K562 (cell line): ENCODE measurements at regions not wholly inside any gene's neighbourhood (a gene's known extent, or its start where the extent isn't known, plus 50 kb on each side); places are given as distances from the start of the nearest gene placed in this dataset.

ENCODE experiments used
- CREM ChIP-seq: IDR thresholded peaks from 2 replicates; pipeline ENCODE4 v1.6.1; 2014; ENCODE audit warnings: antibody characterized with exemption, low read depth
- CTBP1 ChIP-seq: fragments of 450-650 bp; IDR thresholded peaks from 2 replicates; pipeline ENCODE4 v1.6.1; 2016; ENCODE audit warnings: borderline replicate concordance
- DPF2 ChIP-seq: fragments of 450-650 bp; IDR thresholded peaks from 2 replicates; pipeline ENCODE4 v1.6.1; 2016
- ELF1 ChIP-seq: fragments of 200-800 bp; sonication (Bioruptor generic); IDR thresholded peaks from 2 replicates; pipeline ENCODE4 v1.6.1; 2016; ENCODE audit warnings: missing genetic modification characterization, missing compliant biosample characterization
- ESRRA ChIP-seq: fragments of 450-650 bp; IDR thresholded peaks from 2 replicates; pipeline ENCODE4 v1.6.1; 2014; ENCODE audit warnings: low read depth, mild to moderate bottlenecking, moderate library complexity, borderline replicate concordance
- FOSL1 ChIP-seq: fragments of 200-800 bp; sonication (Bioruptor generic); conservative IDR thresholded peaks from 2 replicates; pipeline ENCODE4 v1.6.1; 2016; ENCODE audit warnings: missing genetic modification characterization, missing compliant biosample characterization
- GABPA ChIP-seq: fragments of 200-800 bp; sonication (Bioruptor generic); conservative IDR thresholded peaks from 2 replicates; pipeline ENCODE4 v1.6.1; 2016; ENCODE audit warnings: low read depth, missing genetic modification characterization, missing compliant biosample characterization
- LCOR ChIP-seq: sonication (generic); formaldehyde crosslinking; IDR thresholded peaks from 2 replicates; pipeline ENCODE4 v1.8.0; 2022; ENCODE audit warnings: mild to moderate bottlenecking, missing genetic modification reagents
- LEF1 ChIP-seq: fragments of 450-650 bp; IDR thresholded peaks from 2 replicates; pipeline ENCODE4 v1.6.1; 2016; ENCODE audit warnings: mild to moderate bottlenecking
- NR2C2 ChIP-seq, 2 experiments: fragments of 200-800 bp in 1 of 2; sonication (Bioruptor generic) in 1 of 2; sonication (generic) in 1 of 2; formaldehyde crosslinking in 1 of 2; IDR thresholded peaks; 2 replicates each; pipeline versions ENCODE4 v1.6.1 to v1.8.0; 2016 to 2022; ENCODE audit warnings: mild to moderate bottlenecking in 1 of 2, missing compliant biosample characterization in 1 of 2, missing genetic modification characterization in 1 of 2, missing genetic modification reagents in 1 of 2
- PHF20 ChIP-seq: fragments of 450-650 bp; IDR thresholded peaks from 2 replicates; pipeline ENCODE4 v1.6.1; 2018; ENCODE audit not compliant: partially characterized antibody
- RBM25 ChIP-seq: fragments of 200-400 bp; formaldehyde crosslinking; IDR thresholded peaks from 2 replicates; pipeline ENCODE4 v1.6.1; 2018; ENCODE audit warnings: low read length, low read depth, moderate library complexity; ENCODE audit not compliant: severe bottlenecking
- RCOR1 ChIP-seq, 2 experiments: IDR thresholded peaks; 2 replicates each; pipeline ENCODE4 v1.6.1; 2012; ENCODE audit warnings: low read depth in 2 of 2, low read length in 2 of 2, borderline replicate concordance in 1 of 2, improper control_type of control experiment in 1 of 2
- RNF2 ChIP-seq: sonication (generic); IDR thresholded peaks from 2 replicates; pipeline ENCODE4 v1.6.1; 2016
- SMAD4 ChIP-seq: fragments of 250-450 bp; sonication (Bioruptor Pico); conservative IDR thresholded peaks from 2 replicates; pipeline ENCODE4 v1.8.0; 2021; ENCODE audit warnings: inconsistent platforms, mild to moderate bottlenecking, moderate library complexity
- STAT6 ChIP-seq: sonication (generic); formaldehyde crosslinking; IDR thresholded peaks from 2 replicates; pipeline ENCODE4 v1.8.1; 2023; ENCODE audit warnings: mild to moderate bottlenecking, missing genetic modification reagents
- TAF7 ChIP-seq: fragments of 450-650 bp; IDR thresholded peaks from 2 replicates; pipeline ENCODE4 v1.6.1; 2016; ENCODE audit warnings: missing genetic modification characterization, missing compliant biosample characterization
- TCF3 ChIP-seq: sonication (generic); formaldehyde crosslinking; IDR thresholded peaks from 2 replicates; pipeline ENCODE4 v1.4.0; 2020; ENCODE audit warnings: mild to moderate bottlenecking, missing genetic modification reagents
- TEAD4 ChIP-seq, 2 experiments: sonication (generic) in 1 of 2; formaldehyde crosslinking in 1 of 2; IDR thresholded peaks; 2 replicates each; pipeline versions ENCODE4 v1.6.1 to v1.8.0; 2012 to 2022; ENCODE audit warnings: borderline replicate concordance in 1 of 2, inconsistent platforms in 1 of 2, low read length in 1 of 2, mild to moderate bottlenecking in 1 of 2, missing genetic modification reagents in 1 of 2
- TRIM28 ChIP-seq: fragments of 450-650 bp; IDR thresholded peaks from 2 replicates; pipeline ENCODE4 v1.6.1; 2017
- TF ChIP-seq, protein P1 (sequence below): fragments of 450-650 bp; conservative IDR thresholded peaks from 2 replicates; pipeline ENCODE4 v1.6.1; 2016; ENCODE audit warnings: missing genetic modification characterization, low read depth, mild to moderate bottlenecking, control low read depth, missing compliant biosample characterization
- TF ChIP-seq, protein P2 (sequence below): fragments of 450-650 bp; formaldehyde crosslinking; IDR thresholded peaks from 2 replicates; pipeline ENCODE4 v1.4.0; 2020; ENCODE audit warnings: mild to moderate bottlenecking, moderate library complexity

GRCh38 chr3:193836918-193837317 lies 243.9 kb downstream of the OPA1 start (continued):
- TF ChIP-seq RCOR1 (IDR thresholded peaks at IDR 0.05; ENCODE audit: borderline replicate concordance in 1 of 2, low read depth in 2 of 2, low read length in 2 of 2): peak in 1 of 2 experiments; percentile 75; a peak in 1 of 4 replicates
- TF ChIP-seq, protein P1, sequence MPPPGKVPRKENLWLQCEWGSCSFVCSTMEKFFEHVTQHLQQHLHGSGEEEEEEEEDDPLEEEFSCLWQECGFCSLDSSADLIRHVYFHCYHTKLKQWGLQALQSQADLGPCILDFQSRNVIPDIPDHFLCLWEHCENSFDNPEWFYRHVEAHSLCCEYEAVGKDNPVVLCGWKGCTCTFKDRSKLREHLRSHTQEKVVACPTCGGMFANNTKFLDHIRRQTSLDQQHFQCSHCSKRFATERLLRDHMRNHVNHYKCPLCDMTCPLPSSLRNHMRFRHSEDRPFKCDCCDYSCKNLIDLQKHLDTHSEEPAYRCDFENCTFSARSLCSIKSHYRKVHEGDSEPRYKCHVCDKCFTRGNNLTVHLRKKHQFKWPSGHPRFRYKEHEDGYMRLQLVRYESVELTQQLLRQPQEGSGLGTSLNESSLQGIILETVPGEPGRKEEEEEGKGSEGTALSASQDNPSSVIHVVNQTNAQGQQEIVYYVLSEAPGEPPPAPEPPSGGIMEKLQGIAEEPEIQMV (tag): no peak
- peak; percentile 40; the same call in 1 of the 2 replicates for TF ChIP-seq FOSL1 (tag)
- TF ChIP-seq, protein P2, sequence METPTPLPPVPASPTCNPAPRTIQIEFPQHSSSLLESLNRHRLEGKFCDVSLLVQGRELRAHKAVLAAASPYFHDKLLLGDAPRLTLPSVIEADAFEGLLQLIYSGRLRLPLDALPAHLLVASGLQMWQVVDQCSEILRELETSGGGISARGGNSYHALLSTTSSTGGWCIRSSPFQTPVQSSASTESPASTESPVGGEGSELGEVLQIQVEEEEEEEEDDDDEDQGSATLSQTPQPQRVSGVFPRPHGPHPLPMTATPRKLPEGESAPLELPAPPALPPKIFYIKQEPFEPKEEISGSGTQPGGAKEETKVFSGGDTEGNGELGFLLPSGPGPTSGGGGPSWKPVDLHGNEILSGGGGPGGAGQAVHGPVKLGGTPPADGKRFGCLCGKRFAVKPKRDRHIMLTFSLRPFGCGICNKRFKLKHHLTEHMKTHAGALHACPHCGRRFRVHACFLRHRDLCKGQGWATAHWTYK (CRISPR knock-in tag): no peak
- no peak for TF ChIP-seq STAT6 (CRISPR knock-in tag)
- TF ChIP-seq RBM25: no peak
- TF ChIP-seq ELF1: peak; percentile 77
- no peak for TF ChIP-seq PHF20
- no peak for TF ChIP-seq NR2C2 (CRISPR knock-in tag; IDR thresholded peaks at IDR 0.05)
- TF ChIP-seq NR2C2 (tag; IDR thresholded peaks at IDR 0.05): peak; percentile 73
- TF ChIP-seq TEAD4 (IDR thresholded peaks at IDR 0.05; ENCODE audit: low read length): peak; percentile 45
- TF ChIP-seq TEAD4 (CRISPR knock-in tag; IDR thresholded peaks at IDR 0.05; ENCODE audit: borderline replicate concordance): no peak
- peak; percentile 55; the same call in 1 of the 2 replicates for TF ChIP-seq SMAD4 (CRISPR knock-in tag)
- TF ChIP-seq TCF3 (CRISPR knock-in tag): peak; percentile 48; the same call in 1 of the 2 replicates
- TF ChIP-seq LCOR (CRISPR knock-in tag): 0 out of 2 replicates have a peak, but pooled peaks have one; percentile 33
- peak; percentile 82; the same call in 1 of the 2 replicates for TF ChIP-seq RNF2
- TF ChIP-seq CREM: 0 out of 2 replicates have a peak, but pooled peaks have one; percentile 19
- TF ChIP-seq GABPA (tag): 0 out of 2 replicates have a peak, but pooled peaks have one; percentile 34
- peak; percentile 71 for TF ChIP-seq LEF1
- no peak for TF ChIP-seq TRIM28
- TF ChIP-seq TAF7 (tag): peak; percentile 45; the same call in 1 of the 2 replicates
- peak; percentile 53 for TF ChIP-seq DPF2
- peak; percentile 69; the same call in 1 of the 2 replicates for TF ChIP-seq CTBP1
- TF ChIP-seq ESRRA: 0 out of 2 replicates have a peak, but pooled peaks have one; percentile 51
